ENCODE measurements at regions not wholly inside any gene's neighbourhood (a gene's known extent, or its start where the extent isn't known, plus 50 kb on each side); places are given as distances from the start of the nearest gene placed in this dataset.

- Histone ChIP-seq H2BK120ac (ENCODE audit: low read depth, low read length) (no peak overlapping the region), H4K5ac (ENCODE audit: low read length) (no peak overlapping the region), H2BK15ac (replicated peaks; ENCODE audit: low read depth) (no peak overlapping the region), H3K56ac (ENCODE audit: low read length) (no peak overlapping the region), H3K27ac (ENCODE audit: low read depth, low read length) (no peak overlapping the region), H3K23ac (ENCODE audit: low read length) (no peak overlapping the region), H3K79me1 (ENCODE audit: low read length) (no peaks in the 10 kb centered on the region), H3K18ac (ENCODE audit: low read length) (no peak overlapping the region), H3K79me2 (ENCODE audit: control insufficient read depth, insufficient read depth, low read length) (no peaks in the 10 kb centered on the region), H3K4me2 (ENCODE audit: low read length) (no peak overlapping the region), H4K8ac (ENCODE audit: low read depth, low read length) (no peak overlapping the region), H2AK5ac (ENCODE audit: low read length) (no peak overlapping the region), H3K27me3 (ENCODE audit: insufficient read depth, low read length, poor library complexity) (no peaks in the 10 kb centered on the region), H3K4me1 (ENCODE audit: control insufficient read depth, low read depth, low read length) (no peaks in the 10 kb centered on the region), H3K36me3 (ENCODE audit: control insufficient read depth, insufficient read depth, low read length) (no peaks in the 10 kb centered on the region), H3K4ac (ENCODE audit: low read depth, low read length) (no peak overlapping the region), H3K9ac (ENCODE audit: low read length) (no peak overlapping the region), H2BK5ac (ENCODE audit: low read length) (no peak overlapping the region), H3K4me3 (ENCODE audit: low read length) (no peak overlapping the region)
- WGBS (ENCODE audit: extremely low coverage, insufficient coverage, low lambda C conversion rate) = no CpG with 5 or more reads among the region's 3 CpGs
- DNase-seq = no peak
Measured at GRCh38 chr3:3264796-3265195, 85.3 kb upstream of the CRBN start.

DNA sequence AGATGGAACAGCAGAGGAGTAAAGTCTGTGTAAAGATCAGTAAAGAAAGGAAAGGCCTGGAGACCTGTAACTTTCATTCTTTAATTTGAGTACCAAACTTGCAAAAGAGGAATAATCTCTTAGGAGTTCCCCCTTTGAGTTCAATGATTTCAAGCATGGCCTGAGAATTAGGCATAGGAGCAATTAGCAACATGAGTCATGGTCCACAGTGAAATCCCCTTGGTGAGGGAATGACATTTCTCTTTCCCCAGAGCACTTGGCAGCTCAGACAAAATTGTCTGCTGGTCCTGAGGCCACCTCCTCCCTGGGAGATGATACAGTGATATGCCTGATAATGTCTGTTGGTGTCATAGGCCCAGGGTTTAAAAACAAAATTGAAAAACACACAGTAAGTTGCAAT is 81.4 kb upstream of the CRBN start:
- H3K27me3 ChIP-seq (ENCODE audit: insufficient read depth, low read length, poor library complexity) = no peaks in the 10 kb centered on the region
- no peak overlapping the region for H3K4ac ChIP-seq (ENCODE audit: low read depth, low read length)
- no peak overlapping the region for H3K56ac ChIP-seq (ENCODE audit: low read length)
- H2BK120ac ChIP-seq (ENCODE audit: low read depth, low read length) = no peak overlapping the region
- no peak overlapping the region for H3K4me2 ChIP-seq (ENCODE audit: low read length)
- H3K27ac ChIP-seq (ENCODE audit: low read depth, low read length) = no peak overlapping the region
- no peaks in the 10 kb centered on the region for H3K79me2 ChIP-seq (ENCODE audit: control insufficient read depth, insufficient read depth, low read length)
- H2AK5ac ChIP-seq (ENCODE audit: low read length) = no peak overlapping the region
- H3K4me1 ChIP-seq (ENCODE audit: control insufficient read depth, low read depth, low read length) = no peaks in the 10 kb centered on the region
- no peak overlapping the region for H4K5ac ChIP-seq (ENCODE audit: low read length)
- no peak overlapping the region for H2BK15ac ChIP-seq (replicated peaks; ENCODE audit: low read depth)
- H3K23ac ChIP-seq (ENCODE audit: low read length) = no peak overlapping the region
- H3K79me1 ChIP-seq (ENCODE audit: low read length) = no peaks in the 10 kb centered on the region
- H4K8ac ChIP-seq (ENCODE audit: low read depth, low read length) = no peak overlapping the region
- H3K36me3 ChIP-seq (ENCODE audit: control insufficient read depth, insufficient read depth, low read length) = no peaks in the 10 kb centered on the region
- H3K18ac ChIP-seq (ENCODE audit: low read length) = no peak overlapping the region
- H3K4me3 ChIP-seq (ENCODE audit: low read length) = no peak overlapping the region
- H3K9ac ChIP-seq (ENCODE audit: low read length) = no peak overlapping the region
- DNase-seq = no peak
- no peak overlapping the region for H2BK5ac ChIP-seq (ENCODE audit: low read length)

- WGBS (ENCODE audit: extremely low coverage, insufficient coverage, low lambda C conversion rate) = no CpG with 5 or more reads among the region's 3 CpGs
- no peaks in the 10 kb centered on the region for H3K79me1 ChIP-seq (ENCODE audit: low read length)
- no peak overlapping the region for H4K5ac ChIP-seq (ENCODE audit: low read length)
Measured at GRCh38 chr3:3259181-3259580, 79.7 kb upstream of the CRBN start.

DNA sequence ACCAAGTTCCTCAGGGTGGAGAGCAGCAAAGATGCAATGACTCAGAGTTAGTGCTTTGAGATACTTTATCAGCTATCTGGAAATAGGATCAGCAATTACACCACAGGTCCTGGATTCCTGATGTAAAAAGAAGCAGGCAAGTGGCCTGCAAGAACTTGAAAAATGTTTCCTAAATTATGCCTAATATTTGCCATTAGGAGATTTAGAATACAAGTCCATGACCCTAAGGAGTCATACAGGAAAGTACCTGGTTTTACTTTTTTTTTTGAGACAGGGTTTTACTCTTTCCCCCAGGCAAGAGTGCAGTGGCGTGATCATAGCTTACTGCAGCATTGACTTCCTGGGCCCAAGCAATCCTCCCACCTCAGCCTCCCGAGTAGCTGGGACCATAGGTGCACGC is 78.8 kb upstream of the CRBN start:
- Histone ChIP-seq H2BK15ac (replicated peaks; ENCODE audit: low read depth) (no peak overlapping the region), H3K4me1 (ENCODE audit: control insufficient read depth, low read depth, low read length) (no peaks in the 10 kb centered on the region), H3K4ac (ENCODE audit: low read depth, low read length) (no peak overlapping the region), H2AK5ac (ENCODE audit: low read length) (no peak overlapping the region), H2BK5ac (ENCODE audit: low read length) (no peak overlapping the region), H3K23ac (ENCODE audit: low read length) (no peak overlapping the region), H3K4me3 (ENCODE audit: low read length) (no peak overlapping the region), H3K27ac (ENCODE audit: low read depth, low read length) (no peak overlapping the region), H3K18ac (ENCODE audit: low read length) (no peak overlapping the region), H4K8ac (ENCODE audit: low read depth, low read length) (no peak overlapping the region), H3K79me1 (ENCODE audit: low read length) (no peaks in the 10 kb centered on the region), H3K79me2 (ENCODE audit: control insufficient read depth, insufficient read depth, low read length) (no peaks in the 10 kb centered on the region), H2BK120ac (ENCODE audit: low read depth, low read length) (no peak overlapping the region), H4K5ac (ENCODE audit: low read length) (no peak overlapping the region), H3K4me2 (ENCODE audit: low read length) (no peak overlapping the region), H3K27me3 (ENCODE audit: insufficient read depth, low read length, poor library complexity) (no peaks in the 10 kb centered on the region), H3K56ac (ENCODE audit: low read length) (no peak overlapping the region), H3K9ac (ENCODE audit: low read length) (no peak overlapping the region), H3K36me3 (ENCODE audit: control insufficient read depth, insufficient read depth, low read length) (no peaks in the 10 kb centered on the region)
- WGBS (ENCODE audit: extremely low coverage, insufficient coverage, low lambda C conversion rate) = no CpG with 5 or more reads among the region's 3 CpGs
- DNase-seq = no peak

More at GRCh38 chr3:3259181-3259580, 79.7 kb upstream of the CRBN start:
- Histone ChIP-seq H3K9ac (ENCODE audit: low read length) (no peak overlapping the region), H2BK5ac (ENCODE audit: low read length) (no peak overlapping the region), H3K18ac (ENCODE audit: low read length) (no peak overlapping the region), H3K4me2 (ENCODE audit: low read length) (no peak overlapping the region), H2BK120ac (ENCODE audit: low read depth, low read length) (no peak overlapping the region), H3K27me3 (ENCODE audit: insufficient read depth, low read length, poor library complexity) (no peaks in the 10 kb centered on the region), H4K8ac (ENCODE audit: low read depth, low read length) (no peak overlapping the region), H3K4me1 (ENCODE audit: control insufficient read depth, low read depth, low read length) (no peaks in the 10 kb centered on the region), H2BK15ac (replicated peaks; ENCODE audit: low read depth) (no peak overlapping the region), H3K27ac (ENCODE audit: low read depth, low read length) (no peak overlapping the region), H2AK5ac (ENCODE audit: low read length) (no peak overlapping the region), H3K56ac (ENCODE audit: low read length) (no peak overlapping the region), H3K79me2 (ENCODE audit: control insufficient read depth, insufficient read depth, low read length) (no peaks in the 10 kb centered on the region), H3K23ac (ENCODE audit: low read length) (no peak overlapping the region), H3K4me3 (ENCODE audit: low read length) (no peak overlapping the region), H3K36me3 (ENCODE audit: control insufficient read depth, insufficient read depth, low read length) (no peaks in the 10 kb centered on the region), H3K4ac (ENCODE audit: low read depth, low read length) (no peak overlapping the region)
- no peak for DNase-seq

- no peaks in the 10 kb centered on the region for H3K79me1 ChIP-seq (ENCODE audit: low read length)
- H4K5ac ChIP-seq (ENCODE audit: low read length) = no peak overlapping the region
- peak overlapping the region; percentile 2 for H3K56ac ChIP-seq (ENCODE audit: low read length)
- H3K27ac ChIP-seq (ENCODE audit: low read depth, low read length) = no peak overlapping the region
- H2BK120ac ChIP-seq (ENCODE audit: low read depth, low read length) = no peak overlapping the region
- H3K9ac ChIP-seq (ENCODE audit: low read length) = no peak overlapping the region
- H2AK5ac ChIP-seq (ENCODE audit: low read length) = no peak overlapping the region
- no peak overlapping the region for H2BK5ac ChIP-seq (ENCODE audit: low read length)
- no peak overlapping the region for H3K23ac ChIP-seq (ENCODE audit: low read length)
- H3K4me1 ChIP-seq (ENCODE audit: control insufficient read depth, low read depth, low read length) = no peaks in the 10 kb centered on the region
- H3K4me3 ChIP-seq (ENCODE audit: low read length) = no peak overlapping the region
- no CpG with 5 or more reads among the region's 4 CpGs for WGBS (ENCODE audit: extremely low coverage, insufficient coverage, low lambda C conversion rate)
- H3K4ac ChIP-seq (ENCODE audit: low read depth, low read length) = no peak overlapping the region
- no peak overlapping the region for H3K4me2 ChIP-seq (ENCODE audit: low read length)
- no peak for DNase-seq
- H3K27me3 ChIP-seq (ENCODE audit: insufficient read depth, low read length, poor library complexity) = no peaks in the 10 kb centered on the region
- H3K79me2 ChIP-seq (ENCODE audit: control insufficient read depth, insufficient read depth, low read length) = no peaks in the 10 kb centered on the region
- no peak overlapping the region for H4K8ac ChIP-seq (ENCODE audit: low read depth, low read length)
- no peaks in the 10 kb centered on the region for H3K36me3 ChIP-seq (ENCODE audit: control insufficient read depth, insufficient read depth, low read length)
- H2BK15ac ChIP-seq (replicated peaks; ENCODE audit: low read depth) = no peak overlapping the region
- no peak overlapping the region for H3K18ac ChIP-seq (ENCODE audit: low read length)
Measured at GRCh38 chr3:3241596-3241995, 62.1 kb upstream of the CRBN start.

- no peak overlapping the region for H2BK120ac ChIP-seq (ENCODE audit: low read depth, low read length)
- DNase-seq = peak; percentile 81
- no peak overlapping the region for H3K23ac ChIP-seq (ENCODE audit: low read length)
- no peak overlapping the region for H3K18ac ChIP-seq (ENCODE audit: low read length)
- H3K4me2 ChIP-seq (ENCODE audit: low read length) = no peak overlapping the region
- no peak overlapping the region for H3K4ac ChIP-seq (ENCODE audit: low read depth, low read length)
- H3K79me2 ChIP-seq (ENCODE audit: control insufficient read depth, insufficient read depth, low read length) = no peaks in the 10 kb centered on the region
- no peak overlapping the region for H2BK5ac ChIP-seq (ENCODE audit: low read length)
- no peaks in the 10 kb centered on the region for H3K36me3 ChIP-seq (ENCODE audit: control insufficient read depth, insufficient read depth, low read length)
- H3K4me1 ChIP-seq (ENCODE audit: control insufficient read depth, low read depth, low read length) = no peaks in the 10 kb centered on the region
- no peak overlapping the region for H3K56ac ChIP-seq (ENCODE audit: low read length)
- no peak overlapping the region for H3K9ac ChIP-seq (ENCODE audit: low read length)
- H4K8ac ChIP-seq (ENCODE audit: low read depth, low read length) = no peak overlapping the region
- no peak overlapping the region for H3K4me3 ChIP-seq (ENCODE audit: low read length)
- no peaks in the 10 kb centered on the region for H3K79me1 ChIP-seq (ENCODE audit: low read length)
- H2AK5ac ChIP-seq (ENCODE audit: low read length) = no peak overlapping the region
- H2BK15ac ChIP-seq (replicated peaks; ENCODE audit: low read depth) = no peak overlapping the region
- no peak overlapping the region for H3K27ac ChIP-seq (ENCODE audit: low read depth, low read length)
- H3K27me3 ChIP-seq (ENCODE audit: insufficient read depth, low read length, poor library complexity) = no peaks in the 10 kb centered on the region
- no peak overlapping the region for H4K5ac ChIP-seq (ENCODE audit: low read length)
- WGBS (ENCODE audit: extremely low coverage, insufficient coverage, low lambda C conversion rate) = no CpG with 5 or more reads among the region's 3 CpGs
Measured at GRCh38 chr3:3240986-3241385, 61.5 kb upstream of the CRBN start.

Data from mesendoderm (in vitro differentiated cells).